PC-3 (cell line): ENCODE measurements at regions not wholly inside any gene's neighbourhood (a gene's known extent, or its start where the extent isn't known, plus 50 kb on each side); places are given as distances from the start of the nearest gene placed in this dataset.

ENCODE experiments used
- ATAC-seq: fragments of 200-7000 bp; cut with Tn5 transposase; 2 replicates; pipeline ENCODE4 v1.9.1; 2020; ENCODE audit warnings: mild to moderate bottlenecking, moderate library complexity
- BruUV-seq: library from RNA; stranded (reverse); fragments of 400-500 nt; replicated peaks from 2 replicates; lab custom pipeline; 2021; lab: Mats Ljungman, UMichigan
- CTCF ChIA-PET: fragments of 300-600 bp; sonication (Branson Sonifier 250); formaldehyde crosslinking; loops from one replicate; lab custom pipeline; 2022; ENCODE audit warnings: antibody characterized with exemption; lab: Charles Lee
- POLR2A ChIA-PET: fragments of 300-600 bp; sonication (Branson Sonifier 250); formaldehyde crosslinking; loops from one replicate; lab custom pipeline; 2022; ENCODE audit warnings: antibody characterized with exemption; ENCODE audit not compliant: unreplicated experiment; lab: Charles Lee
- DNase-seq: peaks from one replicate; pipeline ENCODE4 v3.0.0-alpha.2; 2015
- H2AFZ ChIP-seq: fragments of 300-600 bp; sonication (generic); 2 replicates; pipeline ENCODE4 v1.6.0; 2016; ENCODE audit warnings: antibody characterized with exemption, low read length
- H3F3A ChIP-seq: fragments of 300-600 bp; sonication (generic); one replicate; pipeline ENCODE4 v1.6.0; 2017; ENCODE audit warnings: antibody characterized with exemption, low read length, control low read depth, mild to moderate bottlenecking; ENCODE audit not compliant: unreplicated experiment
- H3K27ac ChIP-seq: fragments of 300-600 bp; sonication (generic); 2 replicates; pipeline ENCODE4 v1.5.1; 2016; ENCODE audit warnings: mild to moderate bottlenecking, low read length
- H3K27me3 ChIP-seq: fragments of 300-600 bp; sonication (generic); 2 replicates; pipeline ENCODE4 v1.6.1; 2016; ENCODE audit warnings: low read length, mixed read lengths
- H3K36me3 ChIP-seq: fragments of 300-600 bp; sonication (generic); 2 replicates; pipeline ENCODE4 v1.6.1; 2016; ENCODE audit warnings: low read depth, mixed run types, low read length, mixed read lengths
- H3K4me1 ChIP-seq: fragments of 300-600 bp; sonication (generic); 2 replicates; pipeline ENCODE4 v1.5.1; 2016; ENCODE audit warnings: low read length; ENCODE audit not compliant: insufficient read depth
- H3K4me2 ChIP-seq: fragments of 300-600 bp; sonication (generic); 2 replicates; pipeline ENCODE4 v1.6.0; 2016; ENCODE audit warnings: low read length
- H3K4me3 ChIP-seq: fragments of 300-600 bp; sonication (generic); 2 replicates; pipeline ENCODE4 v1.5.1; 2016; ENCODE audit warnings: mild to moderate bottlenecking, low read length, mixed read lengths
- H3K79me2 ChIP-seq: fragments of 300-600 bp; sonication (generic); 2 replicates; pipeline ENCODE4 v1.6.1; 2017; ENCODE audit warnings: low read length, mixed read lengths
- H3K9ac ChIP-seq: fragments of 300-600 bp; sonication (generic); 2 replicates; pipeline ENCODE4 v1.6.0; 2016; ENCODE audit warnings: mild to moderate bottlenecking, low read length
- H3K9me2 ChIP-seq: fragments of 300-600 bp; sonication (generic); replicated peaks from 2 replicates; pipeline ENCODE4 v1.6.1; 2016; ENCODE audit warnings: mixed run types, low read length, mixed read lengths
- H3K9me3 ChIP-seq: fragments of 300-600 bp; sonication (generic); 2 replicates; pipeline ENCODE4 v1.6.1; 2016; ENCODE audit warnings: low read length, mixed read lengths
- H4K20me1 ChIP-seq: fragments of 300-600 bp; sonication (generic); 2 replicates; pipeline ENCODE4 v1.6.1; 2016; ENCODE audit warnings: low read length, mixed read lengths
- EZH2 ChIP-seq: fragments of 300-600 bp; sonication (generic); IDR thresholded peaks from one replicate; pipeline ENCODE4 v1.6.1; 2017; ENCODE audit warnings: antibody characterized with exemption, mild to moderate bottlenecking, low read length; ENCODE audit not compliant: unreplicated experiment
- EZH2phosphoT487 ChIP-seq: fragments of 300-600 bp; sonication (generic); IDR thresholded peaks from 2 replicates; pipeline ENCODE4 v1.6.1; 2018; ENCODE audit warnings: mild to moderate bottlenecking, antibody characterized with exemption, low read length, borderline replicate concordance
- intact Hi-C: fragments of 100-400 bp; cut with micrococcal nuclease; formaldehyde crosslinking; loops from 2 replicates; pipeline ENCODE4 v1.9.0; 2023
- TF ChIP-seq, protein P1 (sequence below): fragments of 300-600 bp; sonication (generic); conservative IDR thresholded peaks from 2 replicates; pipeline ENCODE4 v1.5.1; 2017; ENCODE audit warnings: antibody characterized with exemption, low read depth, mild to moderate bottlenecking, low read length

GRCh38 chr1:239268941-239269340 lies 117.4 kb upstream of the CHRM3 start:
- DNase-seq (no peak), ATAC-seq (no peak)
- H3K9ac ChIP-seq = no peak overlapping the region
- H3K9me3 ChIP-seq = no peaks in the 10 kb centered on the region
- no peaks in the 10 kb centered on the region for H3K4me1 ChIP-seq
- intact Hi-C loops = no loop called here
- H4K20me1 ChIP-seq = no peaks in the 10 kb centered on the region
- H3K27me3 ChIP-seq = no peaks in the 10 kb centered on the region
- BruUV-seq = no TSS peak
- no peak overlapping the region for H2AFZ ChIP-seq
- no peak for TF ChIP-seq EZH2
- TF ChIP-seq, protein P1, sequence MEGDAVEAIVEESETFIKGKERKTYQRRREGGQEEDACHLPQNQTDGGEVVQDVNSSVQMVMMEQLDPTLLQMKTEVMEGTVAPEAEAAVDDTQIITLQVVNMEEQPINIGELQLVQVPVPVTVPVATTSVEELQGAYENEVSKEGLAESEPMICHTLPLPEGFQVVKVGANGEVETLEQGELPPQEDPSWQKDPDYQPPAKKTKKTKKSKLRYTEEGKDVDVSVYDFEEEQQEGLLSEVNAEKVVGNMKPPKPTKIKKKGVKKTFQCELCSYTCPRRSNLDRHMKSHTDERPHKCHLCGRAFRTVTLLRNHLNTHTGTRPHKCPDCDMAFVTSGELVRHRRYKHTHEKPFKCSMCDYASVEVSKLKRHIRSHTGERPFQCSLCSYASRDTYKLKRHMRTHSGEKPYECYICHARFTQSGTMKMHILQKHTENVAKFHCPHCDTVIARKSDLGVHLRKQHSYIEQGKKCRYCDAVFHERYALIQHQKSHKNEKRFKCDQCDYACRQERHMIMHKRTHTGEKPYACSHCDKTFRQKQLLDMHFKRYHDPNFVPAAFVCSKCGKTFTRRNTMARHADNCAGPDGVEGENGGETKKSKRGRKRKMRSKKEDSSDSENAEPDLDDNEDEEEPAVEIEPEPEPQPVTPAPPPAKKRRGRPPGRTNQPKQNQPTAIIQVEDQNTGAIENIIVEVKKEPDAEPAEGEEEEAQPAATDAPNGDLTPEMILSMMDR = no peak
- no peak for TF ChIP-seq EZH2phosphoT487
- no peaks in the 10 kb centered on the region for H3K79me2 ChIP-seq
- no peak overlapping the region for H3K27ac ChIP-seq
- ChIA-PET POLR2A (no interaction called here), CTCF (no interaction called here)
- no peak overlapping the region for H3K4me3 ChIP-seq
- no peaks in the 10 kb centered on the region for H3F3A ChIP-seq
- no peaks in the 10 kb centered on the region for H3K9me2 ChIP-seq
- no peaks in the 10 kb centered on the region for H3K36me3 ChIP-seq
- H3K4me2 ChIP-seq = no peak overlapping the region

GRCh38 chr1:239268007-239268406 lies 118.4 kb upstream of the CHRM3 start:
- no TSS peak for BruUV-seq
- CTCF ChIA-PET = no interaction called here

GRCh38 chr1:239263801-239264200 lies 122.6 kb upstream of the CHRM3 start:
- no peak overlapping the region for H3K4me3 ChIP-seq
- no peaks in the 10 kb centered on the region for H3K9me2 ChIP-seq
- H3K27ac ChIP-seq = no peak overlapping the region
- no peak overlapping the region for H3K4me2 ChIP-seq
- H3K9me3 ChIP-seq = no peaks in the 10 kb centered on the region
- no peaks in the 10 kb centered on the region for H3K27me3 ChIP-seq
- H3K79me2 ChIP-seq = no peaks in the 10 kb centered on the region
- H3F3A ChIP-seq = no peaks in the 10 kb centered on the region
- no peak overlapping the region for H3K9ac ChIP-seq
- ChIA-PET POLR2A (no interaction called here), CTCF (no interaction called here)
- no peak for DNase-seq
- ATAC-seq = no peak
- H4K20me1 ChIP-seq = no peaks in the 10 kb centered on the region
- TF ChIP-seq, protein P1 = no peak
- TF ChIP-seq EZH2phosphoT487 (no peak), EZH2 (no peak)
- H3K36me3 ChIP-seq = no peaks in the 10 kb centered on the region
- BruUV-seq = no TSS peak
- H2AFZ ChIP-seq = no peak overlapping the region
- H3K4me1 ChIP-seq = peaks cover 14% of the 10 kb centered on the region
- intact Hi-C loops = no loop called here

More at GRCh38 chr1:239268007-239268406, 118.4 kb upstream of the CHRM3 start:
- Histone ChIP-seq H3K9ac (no peak overlapping the region), H2AFZ (no peak overlapping the region), H3F3A (no peaks in the 10 kb centered on the region), H3K4me3 (no peak overlapping the region), H3K9me3 (no peaks in the 10 kb centered on the region), H3K79me2 (no peaks in the 10 kb centered on the region), H3K4me1 (no peaks in the 10 kb centered on the region), H3K9me2 (no peaks in the 10 kb centered on the region), H3K27ac (no peak overlapping the region), H4K20me1 (no peaks in the 10 kb centered on the region), H3K4me2 (no peak overlapping the region), H3K27me3 (no peaks in the 10 kb centered on the region), H3K36me3 (no peaks in the 10 kb centered on the region)
- TF ChIP-seq, protein P1 = no peak
- TF ChIP-seq EZH2 (no peak), EZH2phosphoT487 (no peak)
- POLR2A ChIA-PET = no interaction called here
- ATAC-seq (no peak), DNase-seq (no peak)
- intact Hi-C loops = no loop called here
